Mononuclear cell (primary cell): ENCODE measurements at regions not wholly inside any gene's neighbourhood (a gene's known extent, or its start where the extent isn't known, plus 50 kb on each side); places are given as distances from the start of the nearest gene placed in this dataset.

Experiments
- H3K27me3 ChIP-seq: 2 replicates; pipeline ENCODE4 v1.6.0; 2011; ENCODE audit warnings: low read length, control low read depth; ENCODE audit not compliant: insufficient read depth
- H3K4me1 ChIP-seq: 2 replicates; pipeline ENCODE4 v1.5.1; 2011; ENCODE audit warnings: mild to moderate bottlenecking, low read length, control low read depth; ENCODE audit not compliant: insufficient read depth
- H3K4me3 ChIP-seq: 2 replicates; pipeline ENCODE4 v1.5.1; 2011; ENCODE audit warnings: mild to moderate bottlenecking, low read length, moderate library complexity
- H3K9me3 ChIP-seq: 2 replicates; pipeline ENCODE4 v1.5.1; 2011; ENCODE audit warnings: low read depth, mild to moderate bottlenecking, control low read depth, low read length

- Histone ChIP-seq H3K4me3 (no peak overlapping the region), H3K27me3 (no peaks in the 10 kb centered on the region), H3K4me1 (peaks cover 44% of the 10 kb centered on the region), H3K9me3 (no peaks in the 10 kb centered on the region)
These were observed 488.5 kb upstream of the JARID2 start for GRCh38 chr6:14757418-14757817.

DNA sequence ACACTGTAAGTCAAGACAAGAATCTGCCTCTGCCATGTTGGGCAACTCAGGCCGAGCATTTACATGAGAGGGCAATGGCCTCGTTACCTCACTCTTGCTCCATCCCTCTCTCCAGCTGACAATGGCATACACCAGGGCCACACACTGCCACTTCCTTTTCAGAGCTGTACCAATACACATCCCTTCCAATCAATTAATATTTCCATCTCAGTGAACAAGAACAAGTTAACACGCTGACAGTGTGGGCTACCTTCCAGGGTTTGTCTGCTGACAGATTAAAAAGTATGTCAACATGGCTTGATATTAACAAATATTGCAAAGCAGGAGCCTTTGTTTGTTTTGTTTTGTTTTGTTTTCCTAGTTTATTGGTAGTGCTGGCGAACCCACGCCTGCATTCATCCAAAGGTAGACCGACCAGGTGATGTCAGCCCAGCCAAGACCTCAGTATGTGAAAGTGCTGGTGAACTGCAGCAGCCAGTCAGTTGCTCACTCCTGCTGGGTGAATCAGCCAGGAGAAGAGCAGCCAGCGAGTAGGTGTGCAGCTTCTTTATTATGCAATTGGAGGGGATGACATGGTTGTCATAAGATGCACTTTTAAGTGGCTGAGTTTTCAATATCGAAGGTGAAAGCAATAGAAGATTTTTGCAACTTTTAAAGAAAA is 487.3 kb upstream of the JARID2 start:
- Histone ChIP-seq H3K27me3 (no peaks in the 10 kb centered on the region), H3K4me1 (peaks cover 44% of the 10 kb centered on the region), H3K4me3 (no peak overlapping the region), H3K9me3 (no peaks in the 10 kb centered on the region)

- Histone ChIP-seq H3K9me3 (no peaks in the 10 kb centered on the region), H3K4me3 (no peak overlapping the region), H3K27me3 (no peaks in the 10 kb centered on the region), H3K4me1 (peaks cover 46% of the 10 kb centered on the region)
These were observed 485.7 kb upstream of the JARID2 start for GRCh38 chr6:14759976-14760672.

- H3K27me3 ChIP-seq = no peaks in the 10 kb centered on the region
- H3K4me3 ChIP-seq = no peak overlapping the region
- H3K9me3 ChIP-seq = no peaks in the 10 kb centered on the region
- H3K4me1 ChIP-seq = peaks cover 57% of the 10 kb centered on the region
These were observed 483.8 kb upstream of the JARID2 start for GRCh38 chr6:14762077-14762476.

DNA sequence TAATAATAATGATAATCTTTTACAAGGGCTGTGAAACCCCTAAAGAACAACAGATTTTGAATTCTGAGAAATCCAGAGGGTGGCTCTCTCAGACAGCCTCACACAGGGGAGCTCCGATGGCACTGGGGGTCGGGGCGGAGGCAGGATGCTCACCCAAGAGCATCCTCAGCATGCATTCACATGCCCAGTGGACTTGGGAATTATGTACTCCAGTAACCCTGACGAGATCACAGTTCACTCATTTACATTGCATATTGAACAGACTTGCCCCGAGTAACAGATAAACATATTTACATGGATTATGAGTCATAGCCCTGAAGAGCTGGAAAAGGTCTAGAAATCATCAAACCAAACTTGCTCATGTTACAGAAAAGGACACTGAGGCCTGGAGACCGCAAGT is 482.7 kb upstream of the JARID2 start:
- no peak overlapping the region for H3K4me3 ChIP-seq
- no peaks in the 10 kb centered on the region for H3K9me3 ChIP-seq
- H3K4me1 ChIP-seq = peaks cover 57% of the 10 kb centered on the region
- H3K27me3 ChIP-seq = no peaks in the 10 kb centered on the region

DNA sequence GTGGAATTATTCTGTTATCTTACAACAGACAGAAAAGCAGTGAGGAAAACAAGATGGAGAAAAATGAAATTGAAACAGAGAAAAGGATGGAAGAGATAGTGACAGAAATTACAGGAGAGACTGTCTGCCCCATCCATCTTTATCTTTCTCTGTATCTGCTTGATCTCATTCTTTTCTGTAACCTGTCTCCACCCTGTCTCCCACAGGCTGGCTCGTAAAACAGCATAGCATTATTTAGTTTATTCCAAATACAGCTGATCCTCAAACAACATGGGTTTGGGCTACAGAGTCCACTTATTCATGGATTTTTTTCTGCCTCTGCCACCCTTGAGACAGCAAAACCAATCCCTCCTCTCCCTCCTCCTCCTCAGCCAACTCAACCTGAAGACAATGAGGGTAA is 482.3 kb upstream of the JARID2 start:
- no peaks in the 10 kb centered on the region for H3K9me3 ChIP-seq
- H3K4me3 ChIP-seq = no peak overlapping the region
- H3K4me1 ChIP-seq = peaks cover 55% of the 10 kb centered on the region
- no peaks in the 10 kb centered on the region for H3K27me3 ChIP-seq

DNA sequence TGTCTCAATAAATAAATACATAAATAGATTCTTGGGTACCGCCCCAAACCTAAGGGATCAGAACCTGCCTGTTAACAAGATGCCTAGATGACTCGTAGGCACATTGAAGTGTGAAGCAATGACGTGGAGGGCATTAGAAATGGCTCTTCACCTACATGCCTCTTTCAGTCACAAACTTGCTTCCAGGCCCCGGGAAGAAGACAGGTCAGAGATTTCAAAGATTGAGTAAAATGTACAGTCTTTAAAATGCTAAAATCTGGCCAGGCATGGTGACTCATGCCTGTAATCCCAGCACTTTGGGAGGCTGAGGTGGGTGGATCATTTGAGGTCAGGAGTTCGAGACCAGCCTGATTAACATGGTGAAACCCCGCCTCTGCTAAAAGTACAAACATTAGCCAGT is 480.8 kb upstream of the JARID2 start:
- Histone ChIP-seq H3K9me3 (no peaks in the 10 kb centered on the region), H3K27me3 (no peaks in the 10 kb centered on the region), H3K4me3 (no peak overlapping the region), H3K4me1 (peaks cover 41% of the 10 kb centered on the region)

DNA sequence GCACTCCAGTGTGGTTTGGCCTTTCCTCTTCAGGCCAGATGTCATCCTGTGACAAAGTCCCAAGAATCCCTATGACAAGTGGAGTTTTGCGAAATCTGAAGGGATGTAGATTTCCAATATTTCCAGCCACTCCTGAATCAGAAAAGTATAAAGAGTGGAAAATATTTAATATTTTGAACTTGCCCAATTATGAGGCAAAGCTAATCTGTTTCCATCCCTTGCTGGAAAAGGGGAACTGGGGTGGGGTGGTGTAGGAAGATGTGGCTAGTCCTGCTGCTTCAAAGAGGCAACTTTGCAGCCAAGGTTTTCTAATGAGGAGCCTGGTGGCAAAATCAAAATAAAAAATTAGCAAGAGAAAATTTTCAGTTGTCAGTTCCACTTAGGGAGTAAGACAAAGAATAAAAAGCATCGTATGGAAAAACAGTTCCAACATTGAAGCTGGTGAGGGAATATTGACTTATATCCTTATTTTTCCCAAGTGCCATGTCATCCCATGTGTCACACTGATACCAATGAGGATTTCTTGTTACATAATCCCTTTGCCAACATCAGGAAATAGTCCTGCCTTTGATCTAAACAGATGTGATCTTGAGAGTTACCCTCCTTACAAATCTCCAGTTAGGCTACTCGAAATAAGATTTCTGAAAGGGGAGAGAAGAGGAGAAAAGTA is 480.0 kb upstream of the JARID2 start:
- H3K9me3 ChIP-seq = no peaks in the 10 kb centered on the region
- no peak overlapping the region for H3K4me3 ChIP-seq
- H3K4me1 ChIP-seq = peaks cover 37% of the 10 kb centered on the region
- no peaks in the 10 kb centered on the region for H3K27me3 ChIP-seq

GRCh38 chr6:14766391-14766994 is 479.4 kb upstream of the JARID2 start:
- Histone ChIP-seq H3K4me1 (peaks cover 37% of the 10 kb centered on the region), H3K9me3 (no peaks in the 10 kb centered on the region), H3K27me3 (no peaks in the 10 kb centered on the region), H3K4me3 (no peak overlapping the region)

GRCh38 chr6:14767226-14767625 is 478.6 kb upstream of the JARID2 start:
- Histone ChIP-seq H3K4me1 (peaks cover 37% of the 10 kb centered on the region), H3K9me3 (no peaks in the 10 kb centered on the region), H3K4me3 (no peak overlapping the region), H3K27me3 (no peaks in the 10 kb centered on the region)

GRCh38 chr6:14770040-14770439 is 475.8 kb upstream of the JARID2 start:
- Histone ChIP-seq H3K4me3 (no peak overlapping the region), H3K4me1 (peaks cover 35% of the 10 kb centered on the region), H3K27me3 (no peaks in the 10 kb centered on the region), H3K9me3 (no peaks in the 10 kb centered on the region)

DNA sequence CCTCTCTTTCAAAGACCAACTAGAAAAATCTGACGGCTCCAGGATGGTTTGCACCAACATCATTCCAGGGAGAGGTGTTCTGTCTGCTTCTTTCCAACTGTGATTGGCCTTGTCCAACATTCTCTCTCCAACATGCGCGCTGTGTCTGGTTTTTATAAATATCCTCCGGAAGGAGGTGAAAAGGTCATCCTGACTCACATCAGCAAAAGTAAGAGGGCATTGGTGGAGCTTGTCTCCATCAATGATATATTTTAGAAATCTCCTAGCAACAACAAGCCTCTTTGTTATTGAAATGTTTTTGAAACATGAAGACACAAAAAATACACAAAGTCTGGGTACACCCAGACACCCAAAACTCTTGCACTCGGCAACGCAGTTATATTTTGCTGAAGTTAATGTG is 475.3 kb upstream of the JARID2 start:
- Histone ChIP-seq H3K9me3 (no peaks in the 10 kb centered on the region), H3K27me3 (no peaks in the 10 kb centered on the region), H3K4me1 (peaks cover 29% of the 10 kb centered on the region), H3K4me3 (no peak overlapping the region)

GRCh38 chr6:14771016-14771415 is 474.9 kb upstream of the JARID2 start:
- H3K4me1 ChIP-seq = peaks cover 25% of the 10 kb centered on the region
- H3K27me3 ChIP-seq = no peaks in the 10 kb centered on the region
- no peak overlapping the region for H3K4me3 ChIP-seq
- no peaks in the 10 kb centered on the region for H3K9me3 ChIP-seq

DNA sequence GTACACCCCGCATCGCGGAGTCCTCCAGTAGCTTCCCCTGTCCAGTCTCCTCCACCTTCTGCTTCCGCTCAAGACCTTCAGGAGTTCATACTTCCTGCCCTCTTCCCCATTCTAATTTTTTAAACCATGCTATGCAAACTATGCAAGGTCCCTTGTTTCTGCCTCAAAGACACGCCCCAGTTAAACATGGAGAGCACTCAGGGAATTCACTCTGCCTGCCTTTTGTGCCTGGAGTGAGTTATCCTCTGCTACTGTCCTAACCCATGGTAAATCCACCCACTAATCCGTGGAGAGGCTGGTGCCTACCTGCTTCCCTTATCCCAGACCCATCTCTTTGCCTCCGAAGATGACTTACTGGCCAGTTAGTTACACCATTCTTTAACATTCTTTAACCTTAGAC is 473.7 kb upstream of the JARID2 start:
- Histone ChIP-seq H3K9me3 (no peaks in the 10 kb centered on the region), H3K4me1 (peaks cover 13% of the 10 kb centered on the region), H3K4me3 (no peak overlapping the region)

DNA sequence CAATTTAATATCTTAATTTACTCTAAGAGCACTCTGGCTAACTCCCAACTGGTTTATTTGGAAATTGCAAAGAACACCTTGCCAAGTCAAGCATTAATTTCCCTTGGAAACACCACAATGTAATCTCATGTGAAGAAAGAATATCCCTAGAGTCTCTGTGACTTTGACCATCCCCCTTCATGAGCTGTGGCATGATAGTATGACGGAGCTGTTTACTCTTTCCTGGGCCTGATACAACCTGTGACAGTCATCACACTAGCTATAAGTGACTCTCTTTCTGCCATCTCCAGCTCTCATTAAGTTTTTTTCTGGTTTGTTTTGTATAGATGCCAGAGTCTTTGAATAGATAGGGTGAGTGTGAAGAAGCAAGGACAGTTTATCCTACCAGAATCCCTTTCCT is 470.3 kb upstream of the JARID2 start:
- Histone ChIP-seq H3K27me3 (no peaks in the 10 kb centered on the region), H3K9me3 (no peaks in the 10 kb centered on the region), H3K4me3 (no peak overlapping the region), H3K4me1 (no peaks in the 10 kb centered on the region)

More for the DNA sequence above, 473.7 kb upstream of the JARID2 start:
- H3K27me3 ChIP-seq = no peaks in the 10 kb centered on the region
